Liver (tissue), 7 donors: ENCODE measurements at regions not wholly inside any gene's neighbourhood (a gene's known extent, or its start where the extent isn't known, plus 50 kb on each side); places are given as distances from the start of the nearest gene placed in this dataset.

ENCODE experiments used
- DNase-seq: peaks from one replicate; pipeline ENCODE4 v3.0.0-alpha.2; 2017; ENCODE audit warnings: low spot score
- H3K27ac ChIP-seq, 2 donors: one replicate each; pipeline ENCODE4 v1.7.0; 2013; ENCODE audit warnings: inconsistent platforms in 2 of 2, low read length in 2 of 2, control low read depth in 1 of 2, low read depth in 1 of 2, mild to moderate bottlenecking in 1 of 2
- H3K27me3 ChIP-seq, 4 donors: one replicate each; pipeline versions ENCODE4 v1.6.1 to v1.7.0; 2013; ENCODE audit warnings: low read length in 3 of 4, inconsistent platforms in 1 of 4, mild to moderate bottlenecking in 1 of 4, moderate library complexity in 1 of 4; ENCODE audit not compliant: control insufficient read depth in 4 of 4, insufficient read depth in 4 of 4
- H3K36me3 ChIP-seq, 4 donors: one replicate each; pipeline versions ENCODE4 v1.6.1 to v1.7.0; 2013; ENCODE audit warnings: low read length in 3 of 4, mild to moderate bottlenecking in 3 of 4, low read depth in 1 of 4, moderate library complexity in 1 of 4; ENCODE audit not compliant: control insufficient read depth in 4 of 4, insufficient read depth in 3 of 4
- H3K4me1 ChIP-seq, 4 donors: one replicate each; pipeline versions ENCODE4 v1.6.1 to v1.7.0; 2013; ENCODE audit warnings: low read length in 3 of 4, mild to moderate bottlenecking in 3 of 4, moderate library complexity in 1 of 4; ENCODE audit not compliant: control insufficient read depth in 4 of 4, insufficient read depth in 4 of 4
- H3K4me3 ChIP-seq, 3 donors: one replicate each; pipeline versions ENCODE4 v1.6.1 to v1.7.0; 2013; ENCODE audit warnings: low read length in 3 of 3, control low read depth in 1 of 3, low read depth in 1 of 3, mild to moderate bottlenecking in 1 of 3
- H3K9ac ChIP-seq, 2 donors: one replicate each; pipeline ENCODE4 v1.7.0; 2013; ENCODE audit warnings: low read length in 2 of 2, mild to moderate bottlenecking in 2 of 2, moderate library complexity in 2 of 2, control low read depth in 1 of 2, low read depth in 1 of 2
- H3K9me3 ChIP-seq, 4 donors: one replicate each; pipeline versions ENCODE4 v1.6.1 to v1.7.0; 2013; ENCODE audit warnings: low read length in 3 of 4; ENCODE audit not compliant: control insufficient read depth in 4 of 4
- EGR1 ChIP-seq, 2 donors: IDR thresholded peaks; 2 replicates each; pipeline ENCODE4 v1.6.1; 2016 to 2018; ENCODE audit warnings: antibody characterized with exemption in 2 of 2, low read depth in 2 of 2
- FOXA1 ChIP-seq: IDR thresholded peaks from 2 replicates; pipeline ENCODE4 v1.6.1; 2016; ENCODE audit warnings: antibody characterized with exemption
- FOXA2 ChIP-seq: IDR thresholded peaks from 2 replicates; pipeline ENCODE4 v1.6.1; 2016; ENCODE audit warnings: antibody characterized with exemption
- HNF4G ChIP-seq: IDR thresholded peaks from 2 replicates; pipeline ENCODE4 v1.6.1; 2016; ENCODE audit warnings: antibody characterized with exemption
- JUND ChIP-seq, 2 donors: IDR thresholded peaks; 2 replicates each; pipeline ENCODE4 v1.6.1; 2016; ENCODE audit warnings: antibody characterized with exemption in 2 of 2
- NR2F2 ChIP-seq: IDR thresholded peaks from 2 replicates; pipeline ENCODE4 v1.6.1; 2016; ENCODE audit warnings: antibody characterized with exemption
- RAD21 ChIP-seq, 2 donors: IDR thresholded peaks; 2 replicates each; pipeline ENCODE4 v1.6.1; 2016; ENCODE audit warnings: antibody characterized with exemption in 2 of 2, mild to moderate bottlenecking in 2 of 2
- RXRA ChIP-seq, 2 donors: IDR thresholded peaks; 2 replicates each; pipeline ENCODE4 v1.6.1; 2017 to 2018; ENCODE audit warnings: antibody characterized with exemption in 2 of 2, mild to moderate bottlenecking in 1 of 2
- SP1 ChIP-seq: IDR thresholded peaks from 2 replicates; pipeline ENCODE4 v1.6.1; 2018; ENCODE audit warnings: antibody characterized with exemption, mild to moderate bottlenecking
- TAF1 ChIP-seq: conservative IDR thresholded peaks from 2 replicates; pipeline ENCODE4 v1.6.1; 2016; ENCODE audit warnings: antibody characterized with exemption, mild to moderate bottlenecking
- YY1 ChIP-seq: IDR thresholded peaks from 2 replicates; pipeline ENCODE4 v1.6.1; 2016; ENCODE audit warnings: antibody characterized with exemption, mild to moderate bottlenecking
- WGBS: extraction: QIAGEN DNeasy Blood & Tissue Kit; methylation state at CpG from one replicate; pipeline ENCODE4 v1.1.7; 2013; 5-methylcytosine and 5-hydroxymethylcytosine counted together
- TF ChIP-seq, protein P1 (sequence below): IDR thresholded peaks from 2 replicates; pipeline ENCODE4 v1.6.1; 2016; ENCODE audit warnings: antibody characterized with exemption
- TF ChIP-seq, protein P2 (sequence below): IDR thresholded peaks from 2 replicates; pipeline ENCODE4 v1.6.1; 2016; ENCODE audit warnings: antibody characterized with exemption, mild to moderate bottlenecking
- TF ChIP-seq, protein P3 (sequence below): IDR thresholded peaks from 2 replicates; pipeline ENCODE4 v1.6.1; 2016; ENCODE audit warnings: antibody characterized with exemption
- TF ChIP-seq, protein P4 (sequence below): IDR thresholded peaks from 2 replicates; pipeline ENCODE4 v1.6.1; 2016; ENCODE audit warnings: antibody characterized with exemption
- donor health status: healthy.
- donor health status: healthy.
- donor health status: healthy.
- donor health status: healthy.

DNA sequence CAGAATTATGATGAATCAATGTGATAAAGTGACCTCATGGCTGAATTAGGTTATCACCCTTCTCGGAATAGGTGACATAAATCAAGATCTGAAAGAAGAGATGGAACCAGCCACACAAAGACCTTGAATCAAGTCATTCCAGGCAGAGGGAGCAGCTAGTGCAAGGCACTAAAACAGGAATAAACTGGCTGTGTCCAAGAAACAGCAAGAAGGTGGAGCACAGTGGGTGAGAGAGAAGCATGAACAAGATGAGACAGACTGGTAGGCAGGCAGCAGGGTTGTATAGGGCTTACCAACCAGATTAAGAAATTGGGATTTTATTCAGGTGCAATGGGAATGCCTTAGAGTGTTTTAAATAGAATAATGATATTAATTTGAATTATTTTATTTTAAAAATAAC is 470.3 kb downstream of the PCDH20 start:
- Histone ChIP-seq H3K36me3 (no peaks in the 10 kb centered on the region), H3K4me1 (no peaks in the 10 kb centered on the region), H3K4me3 (no peak overlapping the region), H3K27me3 (no peaks in the 10 kb centered on the region), H3K27ac (no peak overlapping the region), H3K9me3 (no peaks in the 10 kb centered on the region), H3K9ac (no peak overlapping the region)
- 48% methylated on average over 1 of the region's 1 CpG for WGBS
- TF ChIP-seq, protein P1, sequence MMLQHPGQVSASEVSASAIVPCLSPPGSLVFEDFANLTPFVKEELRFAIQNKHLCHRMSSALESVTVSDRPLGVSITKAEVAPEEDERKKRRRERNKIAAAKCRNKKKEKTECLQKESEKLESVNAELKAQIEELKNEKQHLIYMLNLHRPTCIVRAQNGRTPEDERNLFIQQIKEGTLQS: no peak
- TF ChIP-seq, protein P2, sequence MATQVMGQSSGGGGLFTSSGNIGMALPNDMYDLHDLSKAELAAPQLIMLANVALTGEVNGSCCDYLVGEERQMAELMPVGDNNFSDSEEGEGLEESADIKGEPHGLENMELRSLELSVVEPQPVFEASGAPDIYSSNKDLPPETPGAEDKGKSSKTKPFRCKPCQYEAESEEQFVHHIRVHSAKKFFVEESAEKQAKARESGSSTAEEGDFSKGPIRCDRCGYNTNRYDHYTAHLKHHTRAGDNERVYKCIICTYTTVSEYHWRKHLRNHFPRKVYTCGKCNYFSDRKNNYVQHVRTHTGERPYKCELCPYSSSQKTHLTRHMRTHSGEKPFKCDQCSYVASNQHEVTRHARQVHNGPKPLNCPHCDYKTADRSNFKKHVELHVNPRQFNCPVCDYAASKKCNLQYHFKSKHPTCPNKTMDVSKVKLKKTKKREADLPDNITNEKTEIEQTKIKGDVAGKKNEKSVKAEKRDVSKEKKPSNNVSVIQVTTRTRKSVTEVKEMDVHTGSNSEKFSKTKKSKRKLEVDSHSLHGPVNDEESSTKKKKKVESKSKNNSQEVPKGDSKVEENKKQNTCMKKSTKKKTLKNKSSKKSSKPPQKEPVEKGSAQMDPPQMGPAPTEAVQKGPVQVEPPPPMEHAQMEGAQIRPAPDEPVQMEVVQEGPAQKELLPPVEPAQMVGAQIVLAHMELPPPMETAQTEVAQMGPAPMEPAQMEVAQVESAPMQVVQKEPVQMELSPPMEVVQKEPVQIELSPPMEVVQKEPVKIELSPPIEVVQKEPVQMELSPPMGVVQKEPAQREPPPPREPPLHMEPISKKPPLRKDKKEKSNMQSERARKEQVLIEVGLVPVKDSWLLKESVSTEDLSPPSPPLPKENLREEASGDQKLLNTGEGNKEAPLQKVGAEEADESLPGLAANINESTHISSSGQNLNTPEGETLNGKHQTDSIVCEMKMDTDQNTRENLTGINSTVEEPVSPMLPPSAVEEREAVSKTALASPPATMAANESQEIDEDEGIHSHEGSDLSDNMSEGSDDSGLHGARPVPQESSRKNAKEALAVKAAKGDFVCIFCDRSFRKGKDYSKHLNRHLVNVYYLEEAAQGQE: no peak
- TF ChIP-seq TAF1: no peak
- no peak for TF ChIP-seq RAD21 (IDR thresholded peaks at IDR 0.05)
- TF ChIP-seq, protein P3, sequence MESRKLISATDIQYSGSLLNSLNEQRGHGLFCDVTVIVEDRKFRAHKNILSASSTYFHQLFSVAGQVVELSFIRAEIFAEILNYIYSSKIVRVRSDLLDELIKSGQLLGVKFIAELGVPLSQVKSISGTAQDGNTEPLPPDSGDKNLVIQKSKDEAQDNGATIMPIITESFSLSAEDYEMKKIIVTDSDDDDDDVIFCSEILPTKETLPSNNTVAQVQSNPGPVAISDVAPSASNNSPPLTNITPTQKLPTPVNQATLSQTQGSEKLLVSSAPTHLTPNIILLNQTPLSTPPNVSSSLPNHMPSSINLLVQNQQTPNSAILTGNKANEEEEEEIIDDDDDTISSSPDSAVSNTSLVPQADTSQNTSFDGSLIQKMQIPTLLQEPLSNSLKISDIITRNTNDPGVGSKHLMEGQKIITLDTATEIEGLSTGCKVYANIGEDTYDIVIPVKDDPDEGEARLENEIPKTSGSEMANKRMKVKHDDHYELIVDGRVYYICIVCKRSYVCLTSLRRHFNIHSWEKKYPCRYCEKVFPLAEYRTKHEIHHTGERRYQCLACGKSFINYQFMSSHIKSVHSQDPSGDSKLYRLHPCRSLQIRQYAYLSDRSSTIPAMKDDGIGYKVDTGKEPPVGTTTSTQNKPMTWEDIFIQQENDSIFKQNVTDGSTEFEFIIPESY: no peak
- TF ChIP-seq FOXA2: no peak
- no peak for DNase-seq

DNA sequence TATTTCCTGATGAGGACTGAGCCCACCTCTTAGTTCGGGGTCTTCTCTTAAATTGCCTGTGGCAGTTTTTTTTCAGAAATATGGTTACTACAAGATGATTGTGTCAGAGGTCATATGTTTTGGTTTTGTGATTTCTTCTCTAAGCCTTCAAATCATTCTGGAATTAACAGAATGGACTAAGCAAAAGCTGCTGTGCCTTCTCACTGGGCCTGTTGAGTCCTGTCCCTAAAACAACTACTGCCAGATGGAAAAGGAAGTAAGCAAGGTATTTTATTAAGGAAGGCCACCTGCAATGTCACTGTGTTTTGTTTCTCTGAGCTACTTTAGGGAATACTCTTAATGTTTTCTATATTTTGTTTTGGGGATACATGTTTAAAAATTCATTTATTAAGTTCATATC is 470.8 kb downstream of the PCDH20 start:
- TF ChIP-seq EGR1 (IDR thresholded peaks at IDR 0.05; ENCODE audit: low read depth in 2 of 2): no peak
- TF ChIP-seq JUND (IDR thresholded peaks at IDR 0.05): no peak
- TF ChIP-seq SP1: no peak
- TF ChIP-seq FOXA2: no peak
- no peak for TF ChIP-seq HNF4G
- TF ChIP-seq, protein P3: no peak
- no peak for TF ChIP-seq NR2F2
- no peak for TF ChIP-seq FOXA1
- no peak for TF ChIP-seq TAF1
- TF ChIP-seq, protein P1: no peak
- no peak for TF ChIP-seq RXRA (IDR thresholded peaks at IDR 0.05)
- TF ChIP-seq, protein P2: no peak
- TF ChIP-seq, protein P4, sequence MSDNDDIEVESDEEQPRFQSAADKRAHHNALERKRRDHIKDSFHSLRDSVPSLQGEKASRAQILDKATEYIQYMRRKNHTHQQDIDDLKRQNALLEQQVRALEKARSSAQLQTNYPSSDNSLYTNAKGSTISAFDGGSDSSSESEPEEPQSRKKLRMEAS: no peak
- no peak for TF ChIP-seq YY1
- 66% methylated on average over 1 of the region's 1 CpG for WGBS
- no peak for DNase-seq

More for the DNA sequence above, 470.8 kb downstream of the PCDH20 start:
- Histone ChIP-seq H3K4me3 (no peak overlapping the region), H3K9ac (no peak overlapping the region), H3K36me3 (no peaks in the 10 kb centered on the region), H3K9me3 (no peaks in the 10 kb centered on the region), H3K27ac (no peak overlapping the region), H3K4me1 (no peaks in the 10 kb centered on the region), H3K27me3 (no peaks in the 10 kb centered on the region)
